HEK293 (cell line): ENCODE measurements at regions not wholly inside any gene's neighbourhood (a gene's known extent, or its start where the extent isn't known, plus 50 kb on each side); places are given as distances from the start of the nearest gene placed in this dataset.

Source experiments
- CTCF ChIA-PET: fragments of 350-600 bp; formaldehyde crosslinking; extraction: SDS; loops from one replicate; lab custom pipeline; 2021; ENCODE audit warnings: antibody characterized with exemption; lab: Yijun Ruan, JAX
- POLR2A ChIA-PET: fragments of 300-600 bp; formaldehyde crosslinking; extraction: SDS; loops from one replicate; lab custom pipeline; 2020; ENCODE audit warnings: antibody characterized with exemption, inconsistent platforms; lab: Yijun Ruan, JAX
- H3K27ac ChIP-seq: fragments of 200-500 bp; sonication (Bioruptor generic); 2 replicates; pipeline ENCODE4 v1.5.1; 2014; ENCODE audit warnings: low read depth, low read length, control low read depth, inconsistent platforms; ENCODE audit errors: extremely low read depth
- H3K36me3 ChIP-seq, 2 experiments: fragments of 200-500 bp in 1 of 2; sonication (Bioruptor generic) in 1 of 2; 1 replicate in 1 of 2; 2 replicates in 1 of 2; pipeline ENCODE4 v1.5.1; 2014 to 2017; ENCODE audit warnings: inconsistent platforms in 2 of 2, low read length in 2 of 2; ENCODE audit not compliant: control insufficient read depth in 2 of 2, insufficient read depth in 1 of 2
- H3K4me1 ChIP-seq: fragments of 200-500 bp; sonication (Bioruptor generic); 2 replicates; pipeline ENCODE4 v1.5.1; 2014; ENCODE audit warnings: mild to moderate bottlenecking, low read length, inconsistent platforms; ENCODE audit not compliant: control insufficient read depth, insufficient read depth
- H3K4me3 ChIP-seq: 2 replicates; pipeline ENCODE4 v1.5.1; 2011; ENCODE audit warnings: low read depth, mild to moderate bottlenecking, control low read depth, low read length, moderate library complexity
- H3K9me3 ChIP-seq: fragments of 200-500 bp; sonication (Bioruptor generic); 2 replicates; pipeline ENCODE4 v1.5.1; 2014; ENCODE audit warnings: low read depth, low read length, inconsistent platforms; ENCODE audit not compliant: control insufficient read depth, insufficient read depth
- BCL11A ChIP-seq: fragments of 450-650 bp; formaldehyde crosslinking; IDR thresholded peaks from 2 replicates; pipeline ENCODE4 v1.5.1; 2016; ENCODE audit warnings: low read depth, missing biosample characterization, missing genetic modification characterization
- EGR2 ChIP-seq: fragments of 450-650 bp; formaldehyde crosslinking; IDR thresholded peaks from 2 replicates; pipeline ENCODE4 v1.5.1; 2016; ENCODE audit warnings: low read depth, missing biosample characterization, missing genetic modification characterization
- KLF8 ChIP-seq: fragments of 450-650 bp; formaldehyde crosslinking; IDR thresholded peaks from 2 replicates; pipeline ENCODE4 v1.5.1; 2016; ENCODE audit warnings: missing biosample characterization, missing genetic modification characterization
- MEIS1 ChIP-seq: sonication (generic); formaldehyde crosslinking; IDR thresholded peaks from 2 replicates; pipeline ENCODE4 v1.8.1; 2022; ENCODE audit warnings: missing genetic modification reagents, mild to moderate bottlenecking, borderline replicate concordance
- OSR2 ChIP-seq: fragments of 450-650 bp; formaldehyde crosslinking; IDR thresholded peaks from 2 replicates; pipeline ENCODE4 v1.5.1; 2016; ENCODE audit warnings: missing biosample characterization, missing genetic modification characterization
- REPIN1 ChIP-seq: fragments of 450-650 bp; formaldehyde crosslinking; IDR thresholded peaks from 2 replicates; pipeline ENCODE4 v1.5.1; 2017; ENCODE audit warnings: missing biosample characterization, missing genetic modification characterization, low read depth
- SP3 ChIP-seq: fragments of 450-650 bp; formaldehyde crosslinking; IDR thresholded peaks from 2 replicates; pipeline ENCODE4 v1.5.1; 2016; ENCODE audit warnings: missing biosample characterization, missing genetic modification characterization
- SP7 ChIP-seq: fragments of 450-650 bp; formaldehyde crosslinking; IDR thresholded peaks from 2 replicates; pipeline ENCODE4 v1.5.1; 2016; ENCODE audit warnings: missing biosample characterization, missing genetic modification characterization
- ZNF133 ChIP-seq: fragments of 450-650 bp; formaldehyde crosslinking; IDR thresholded peaks from 2 replicates; pipeline ENCODE4 v1.5.1; 2016; ENCODE audit warnings: missing biosample characterization, missing genetic modification characterization
- ZNF175 ChIP-seq: fragments of 450-650 bp; formaldehyde crosslinking; IDR thresholded peaks from 2 replicates; pipeline ENCODE4 v1.5.1; 2016; ENCODE audit warnings: missing biosample characterization, missing genetic modification characterization
- ZNF248 ChIP-seq: fragments of 450-650 bp; formaldehyde crosslinking; IDR thresholded peaks from 2 replicates; pipeline ENCODE4 v1.5.1; 2017; ENCODE audit warnings: missing biosample characterization, missing genetic modification characterization
- ZNF266 ChIP-seq: fragments of 450-650 bp; formaldehyde crosslinking; IDR thresholded peaks from 2 replicates; pipeline ENCODE4 v1.5.1; 2016; ENCODE audit warnings: missing biosample characterization, missing genetic modification characterization, low read depth
- ZNF433 ChIP-seq: fragments of 450-650 bp; formaldehyde crosslinking; IDR thresholded peaks from 2 replicates; pipeline ENCODE4 v1.5.1; 2016; ENCODE audit warnings: missing biosample characterization, missing genetic modification characterization, low read depth
- ZNF529 ChIP-seq: fragments of 450-650 bp; formaldehyde crosslinking; IDR thresholded peaks from 2 replicates; pipeline ENCODE4 v1.5.1; 2017; ENCODE audit warnings: missing genetic modification characterization, missing biosample characterization; ENCODE audit not compliant: insufficient replicate concordance
- ZNF560 ChIP-seq: fragments of 450-650 bp; formaldehyde crosslinking; IDR thresholded peaks from 2 replicates; pipeline ENCODE4 v1.5.1; 2017; ENCODE audit warnings: missing biosample characterization, missing genetic modification characterization, borderline replicate concordance
- ZNF629 ChIP-seq: fragments of 450-650 bp; formaldehyde crosslinking; IDR thresholded peaks from 2 replicates; pipeline ENCODE4 v1.5.1; 2017; ENCODE audit warnings: missing biosample characterization, missing genetic modification characterization
- ZNF677 ChIP-seq: fragments of 450-650 bp; IDR thresholded peaks from 2 replicates; pipeline ENCODE4 v1.5.0; 2018; ENCODE audit warnings: missing biosample characterization, mild to moderate bottlenecking, missing genetic modification characterization, moderate library complexity
- ZNF776 ChIP-seq: fragments of 450-650 bp; formaldehyde crosslinking; IDR thresholded peaks from 2 replicates; pipeline ENCODE4 v1.5.0; 2017; ENCODE audit warnings: missing biosample characterization, missing genetic modification characterization, borderline replicate concordance
- TF ChIP-seq, protein P1 (sequence below): fragments of 450-650 bp; formaldehyde crosslinking; optimal IDR thresholded peaks from 2 replicates; pipeline ENCODE3; 2016; ENCODE audit warnings: missing biosample characterization, mild to moderate bottlenecking, missing genetic modification characterization
- TF ChIP-seq, protein P2 (sequence below): fragments of 450-650 bp; IDR thresholded peaks from 2 replicates; pipeline ENCODE4 v1.5.1; 2018; ENCODE audit warnings: missing biosample characterization, missing genetic modification characterization
- TF ChIP-seq, protein P3 (sequence below): fragments of 450-650 bp; formaldehyde crosslinking; IDR thresholded peaks from 2 replicates; pipeline ENCODE4 v1.5.1; 2016; ENCODE audit warnings: missing biosample characterization, missing genetic modification characterization
- TF ChIP-seq, protein P4 (sequence below): IDR thresholded peaks from 2 replicates; pipeline ENCODE4 v1.6.1; 2011; ENCODE audit warnings: mild to moderate bottlenecking, low read depth, low read length, borderline replicate concordance
- TF ChIP-seq, protein P5 (sequence below): fragments of 450-650 bp; IDR thresholded peaks from 2 replicates; pipeline ENCODE4 v1.5.1; 2018; ENCODE audit warnings: missing biosample characterization, mild to moderate bottlenecking, missing genetic modification characterization

DNA sequence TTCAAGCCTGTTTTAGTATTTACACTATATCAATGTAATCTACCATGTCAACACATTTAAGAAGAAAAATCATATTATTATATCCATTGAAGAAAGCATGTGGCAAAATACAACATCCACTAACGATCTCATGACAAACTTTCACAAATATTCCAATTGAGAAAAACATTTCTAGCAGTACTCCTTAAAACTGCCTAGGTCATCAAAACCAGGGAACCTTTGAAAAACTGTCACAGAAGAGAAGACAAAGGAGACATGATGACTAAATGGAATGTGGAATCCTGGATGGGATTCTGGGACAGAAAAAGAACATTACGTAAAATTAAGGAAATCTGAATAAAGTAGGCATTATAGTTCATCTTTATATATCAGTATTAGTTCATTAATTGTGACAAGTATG lies 1091.3 kb upstream of the CDH6 start:
- no peaks in the 10 kb centered on the region for H3K36me3 ChIP-seq
- CTCF ChIA-PET: no interaction called here
- no peak overlapping the region for H3K27ac ChIP-seq
- no peaks in the 10 kb centered on the region for H3K9me3 ChIP-seq
- TF ChIP-seq, protein P1, sequence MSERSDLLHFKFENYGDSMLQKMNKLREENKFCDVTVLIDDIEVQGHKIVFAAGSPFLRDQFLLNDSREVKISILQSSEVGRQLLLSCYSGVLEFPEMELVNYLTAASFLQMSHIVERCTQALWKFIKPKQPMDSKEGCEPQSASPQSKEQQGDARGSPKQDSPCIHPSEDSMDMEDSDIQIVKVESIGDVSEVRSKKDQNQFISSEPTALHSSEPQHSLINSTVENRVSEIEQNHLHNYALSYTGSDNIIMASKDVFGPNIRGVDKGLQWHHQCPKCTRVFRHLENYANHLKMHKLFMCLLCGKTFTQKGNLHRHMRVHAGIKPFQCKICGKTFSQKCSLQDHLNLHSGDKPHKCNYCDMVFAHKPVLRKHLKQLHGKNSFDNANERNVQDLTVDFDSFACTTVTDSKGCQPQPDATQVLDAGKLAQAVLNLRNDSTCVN: no peak
- TF ChIP-seq ZNF433 (tag by site-specific recombination) (no peak), ZNF175 (tag by site-specific recombination) (no peak), ZNF776 (tag by site-specific recombination) (no peak), SP3 (tag by site-specific recombination) (no peak), ZNF529 (no peak), MEIS1 (no peak), BCL11A (tag by site-specific recombination) (no peak), SP7 (tag by site-specific recombination) (no peak), ZNF677 (tag by site-specific recombination) (no peak), REPIN1 (tag by site-specific recombination) (no peak), EGR2 (tag by site-specific recombination) (no peak), ZNF560 (tag by site-specific recombination) (no peak)
- TF ChIP-seq, protein P2, sequence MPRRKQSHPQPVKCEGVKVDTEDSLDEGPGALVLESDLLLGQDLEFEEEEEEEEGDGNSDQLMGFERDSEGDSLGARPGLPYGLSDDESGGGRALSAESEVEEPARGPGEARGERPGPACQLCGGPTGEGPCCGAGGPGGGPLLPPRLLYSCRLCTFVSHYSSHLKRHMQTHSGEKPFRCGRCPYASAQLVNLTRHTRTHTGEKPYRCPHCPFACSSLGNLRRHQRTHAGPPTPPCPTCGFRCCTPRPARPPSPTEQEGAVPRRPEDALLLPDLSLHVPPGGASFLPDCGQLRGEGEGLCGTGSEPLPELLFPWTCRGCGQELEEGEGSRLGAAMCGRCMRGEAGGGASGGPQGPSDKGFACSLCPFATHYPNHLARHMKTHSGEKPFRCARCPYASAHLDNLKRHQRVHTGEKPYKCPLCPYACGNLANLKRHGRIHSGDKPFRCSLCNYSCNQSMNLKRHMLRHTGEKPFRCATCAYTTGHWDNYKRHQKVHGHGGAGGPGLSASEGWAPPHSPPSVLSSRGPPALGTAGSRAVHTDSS: no peak
- TF ChIP-seq, protein P3, sequence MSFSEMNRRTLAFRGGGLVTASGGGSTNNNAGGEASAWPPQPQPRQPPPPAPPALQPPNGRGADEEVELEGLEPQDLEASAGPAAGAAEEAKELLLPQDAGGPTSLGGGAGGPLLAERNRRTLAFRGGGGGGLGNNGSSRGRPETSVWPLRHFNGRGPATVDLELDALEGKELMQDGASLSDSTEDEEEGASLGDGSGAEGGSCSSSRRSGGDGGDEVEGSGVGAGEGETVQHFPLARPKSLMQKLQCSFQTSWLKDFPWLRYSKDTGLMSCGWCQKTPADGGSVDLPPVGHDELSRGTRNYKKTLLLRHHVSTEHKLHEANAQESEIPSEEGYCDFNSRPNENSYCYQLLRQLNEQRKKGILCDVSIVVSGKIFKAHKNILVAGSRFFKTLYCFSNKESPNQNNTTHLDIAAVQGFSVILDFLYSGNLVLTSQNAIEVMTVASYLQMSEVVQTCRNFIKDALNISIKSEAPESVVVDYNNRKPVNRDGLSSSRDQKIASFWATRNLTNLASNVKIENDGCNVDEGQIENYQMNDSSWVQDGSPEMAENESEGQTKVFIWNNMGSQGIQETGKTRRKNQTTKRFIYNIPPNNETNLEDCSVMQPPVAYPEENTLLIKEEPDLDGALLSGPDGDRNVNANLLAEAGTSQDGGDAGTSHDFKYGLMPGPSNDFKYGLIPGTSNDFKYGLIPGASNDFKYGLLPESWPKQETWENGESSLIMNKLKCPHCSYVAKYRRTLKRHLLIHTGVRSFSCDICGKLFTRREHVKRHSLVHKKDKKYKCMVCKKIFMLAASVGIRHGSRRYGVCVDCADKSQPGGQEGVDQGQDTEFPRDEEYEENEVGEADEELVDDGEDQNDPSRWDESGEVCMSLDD (tag by site-specific recombination): no peak
- TF ChIP-seq, protein P4, sequence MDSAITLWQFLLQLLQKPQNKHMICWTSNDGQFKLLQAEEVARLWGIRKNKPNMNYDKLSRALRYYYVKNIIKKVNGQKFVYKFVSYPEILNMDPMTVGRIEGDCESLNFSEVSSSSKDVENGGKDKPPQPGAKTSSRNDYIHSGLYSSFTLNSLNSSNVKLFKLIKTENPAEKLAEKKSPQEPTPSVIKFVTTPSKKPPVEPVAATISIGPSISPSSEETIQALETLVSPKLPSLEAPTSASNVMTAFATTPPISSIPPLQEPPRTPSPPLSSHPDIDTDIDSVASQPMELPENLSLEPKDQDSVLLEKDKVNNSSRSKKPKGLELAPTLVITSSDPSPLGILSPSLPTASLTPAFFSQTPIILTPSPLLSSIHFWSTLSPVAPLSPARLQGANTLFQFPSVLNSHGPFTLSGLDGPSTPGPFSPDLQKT: no peak
- TF ChIP-seq, protein P5, sequence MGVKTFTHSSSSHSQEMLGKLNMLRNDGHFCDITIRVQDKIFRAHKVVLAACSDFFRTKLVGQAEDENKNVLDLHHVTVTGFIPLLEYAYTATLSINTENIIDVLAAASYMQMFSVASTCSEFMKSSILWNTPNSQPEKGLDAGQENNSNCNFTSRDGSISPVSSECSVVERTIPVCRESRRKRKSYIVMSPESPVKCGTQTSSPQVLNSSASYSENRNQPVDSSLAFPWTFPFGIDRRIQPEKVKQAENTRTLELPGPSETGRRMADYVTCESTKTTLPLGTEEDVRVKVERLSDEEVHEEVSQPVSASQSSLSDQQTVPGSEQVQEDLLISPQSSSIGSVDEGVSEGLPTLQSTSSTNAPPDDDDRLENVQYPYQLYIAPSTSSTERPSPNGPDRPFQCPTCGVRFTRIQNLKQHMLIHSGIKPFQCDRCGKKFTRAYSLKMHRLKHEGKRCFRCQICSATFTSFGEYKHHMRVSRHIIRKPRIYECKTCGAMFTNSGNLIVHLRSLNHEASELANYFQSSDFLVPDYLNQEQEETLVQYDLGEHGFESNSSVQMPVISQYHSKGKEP (tag by site-specific recombination): no peak
- no peak overlapping the region for H3K4me3 ChIP-seq
- POLR2A ChIA-PET: no interaction called here
- no peaks in the 10 kb centered on the region for H3K4me1 ChIP-seq

DNA sequence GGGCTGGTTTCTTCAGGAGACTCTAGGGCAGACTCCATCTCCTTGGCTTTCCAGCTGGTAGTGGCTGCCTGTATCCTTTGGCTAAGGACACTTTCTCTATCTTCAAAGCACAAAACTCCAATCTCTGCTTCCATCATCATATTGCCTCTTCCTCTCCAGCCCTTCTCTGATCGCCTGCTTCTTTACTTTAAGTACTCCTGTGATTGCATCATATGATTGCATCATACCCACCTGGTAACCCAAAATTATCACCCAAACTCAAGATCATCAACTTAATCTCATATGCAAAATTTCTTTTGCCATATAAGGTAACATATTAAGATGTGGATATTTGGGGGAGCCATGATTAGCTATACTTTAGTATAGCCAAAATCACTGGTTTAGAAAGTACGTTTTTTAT lies 1092.6 kb upstream of the CDH6 start:
- CTCF ChIA-PET: interaction anchor here (0.5 kb wide), 1 partner anchor 1207 kb away, joined by 5 read pairs; no protein-coding TSS in a partner anchor

More for the DNA sequence above, 1092.6 kb upstream of the CDH6 start:
- Histone ChIP-seq H3K36me3 (no peaks in the 10 kb centered on the region), H3K27ac (no peak overlapping the region), H3K9me3 (no peaks in the 10 kb centered on the region), H3K4me1 (no peaks in the 10 kb centered on the region), H3K4me3 (no peak overlapping the region)
- TF ChIP-seq KLF8 (tag by site-specific recombination) (peak; percentile 37; the same call in 1 of the 2 replicates), ZNF266 (no peak), ZNF248 (no peak), OSR2 (tag by site-specific recombination) (no peak), ZNF133 (tag by site-specific recombination) (no peak), ZNF629 (tag by site-specific recombination) (peak; percentile 56), SP7 (tag by site-specific recombination) (0 out of 2 replicates have a peak, but pooled peaks have one; percentile 24)
- POLR2A ChIA-PET: no interaction called here
